Lung (tissue), 11 donors: ENCODE measurements at regions not wholly inside any gene's neighbourhood (a gene's known extent, or its start where the extent isn't known, plus 50 kb on each side); places are given as distances from the start of the nearest gene placed in this dataset.

ENCODE experiments used
- ATAC-seq: fragments of 200-7000 bp; cut with Tn5 transposase; one replicate; pipeline ENCODE4 v1.9.1; 2020; ENCODE audit warnings: moderate number of reproducible peaks; ENCODE audit not compliant: insufficient read depth, low FRiP score
- DNase-seq, 3 donors: peaks; one replicate each; pipeline ENCODE4 v3.0.0-alpha.2; 2013 to 2017
- H3K27ac ChIP-seq, 2 donors: one replicate each; pipeline ENCODE4 v1.5.1; 2013; ENCODE audit warnings: mild to moderate bottlenecking in 2 of 2, moderate library complexity in 2 of 2, control low read depth in 1 of 2, inconsistent platforms in 1 of 2, low read depth in 1 of 2, low read length in 1 of 2
- H3K27me3 ChIP-seq, 3 donors: one replicate each; pipeline ENCODE4 v1.5.1; 2013; ENCODE audit warnings: low read length in 2 of 3; ENCODE audit not compliant: control insufficient read depth in 3 of 3, insufficient read depth in 3 of 3
- H3K36me3 ChIP-seq, 4 donors: one replicate each; pipeline ENCODE4 v1.5.1; 2013; ENCODE audit warnings: low read length in 4 of 4, mild to moderate bottlenecking in 1 of 4, moderate library complexity in 1 of 4; ENCODE audit not compliant: control insufficient read depth in 4 of 4, insufficient read depth in 4 of 4
- H3K4me1 ChIP-seq, 5 donors: one replicate each; pipeline ENCODE4 v1.5.1; 2013; ENCODE audit warnings: low read length in 5 of 5, mild to moderate bottlenecking in 2 of 5, moderate library complexity in 1 of 5; ENCODE audit not compliant: control insufficient read depth in 5 of 5, insufficient read depth in 5 of 5
- H3K4me3 ChIP-seq: one replicate; pipeline ENCODE4 v1.5.1; 2013; ENCODE audit warnings: mild to moderate bottlenecking, control low read depth, moderate library complexity
- H3K9ac ChIP-seq, 2 donors: one replicate each; pipeline ENCODE4 v1.5.1; 2013; ENCODE audit warnings: low read length in 2 of 2, control low read depth in 1 of 2; ENCODE audit not compliant: insufficient read depth in 1 of 2
- H3K9me3 ChIP-seq, 4 donors: one replicate each; pipeline ENCODE4 v1.5.1; 2013; ENCODE audit warnings: low read length in 3 of 4, mild to moderate bottlenecking in 1 of 4, moderate library complexity in 1 of 4; ENCODE audit not compliant: control insufficient read depth in 4 of 4, insufficient read depth in 3 of 4
- WGBS, 2 donors: extraction: QIAGEN DNeasy Blood & Tissue Kit; methylation state at CpG; one replicate each; pipeline ENCODE4 v1.1.7; 2013; 5-methylcytosine and 5-hydroxymethylcytosine counted together
- TF ChIP-seq, protein P1 (sequence below): IDR thresholded peaks from 2 replicates; pipeline ENCODE4 v1.5.1; 2012; ENCODE audit warnings: mild to moderate bottlenecking; ENCODE audit errors: control extremely low read depth, extremely low read depth
- donor health status: control.
- donor health status: control.
- donor health status: Bipolar disorder and iron deficiency.
- donor health status: healthy.
- donor health status: DM: yes; HTN: yes; CAD: no.

DNA sequence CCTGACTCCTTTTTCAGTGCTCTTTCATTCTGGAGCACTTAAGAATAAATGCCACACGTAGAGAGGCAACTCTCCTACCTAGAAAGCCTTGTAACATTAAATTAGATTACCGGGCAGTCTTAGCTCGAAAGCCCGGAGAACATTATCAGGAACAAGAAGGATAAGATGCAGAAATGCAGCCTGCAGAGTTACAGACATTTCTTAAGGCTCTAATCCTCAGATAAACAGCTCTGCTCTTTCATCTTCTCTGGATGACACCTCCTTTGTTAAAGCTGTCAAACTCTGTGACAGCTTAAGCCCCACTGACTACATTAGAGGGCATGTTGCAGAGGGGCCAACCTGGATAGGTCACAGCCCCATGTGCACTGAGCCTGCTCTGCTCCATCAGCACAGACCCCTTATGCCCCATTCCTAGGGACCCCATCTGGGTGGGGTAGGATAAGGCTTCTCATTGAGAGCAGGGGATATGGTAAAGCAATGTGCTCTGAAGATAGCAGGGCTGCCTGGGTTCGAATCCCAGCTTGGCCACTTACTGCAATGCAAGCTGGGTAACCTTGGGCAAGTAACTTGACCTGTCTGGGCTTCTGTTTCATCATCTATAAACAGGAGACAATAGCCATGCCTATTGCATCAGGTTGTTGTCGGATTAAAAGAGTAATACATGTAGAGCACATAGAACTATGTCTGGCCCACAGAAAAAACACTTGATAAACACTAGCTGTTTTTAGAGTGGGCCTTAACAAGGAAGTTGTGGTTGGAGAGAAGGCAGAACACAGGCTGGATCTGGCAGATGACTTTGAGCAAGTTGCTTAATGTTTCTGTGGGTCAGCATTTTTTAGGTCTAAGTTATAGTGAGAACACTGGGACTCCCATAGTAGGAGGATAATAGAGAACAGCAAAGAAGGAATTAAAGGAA is 111.4 kb downstream of the THNSL2 start:
- peak; percentile 76 for ATAC-seq
- 61 to 62% methylated on average over 6 of the region's 6 CpGs for WGBS, 2 donors
- Histone ChIP-seq H3K9ac (no peak overlapping the region), H3K27me3 (peaks cover 10 to 13% (median 11%) of the 10 kb centered on the region in 3 donors), H3K36me3 (no peaks in the 10 kb centered on the region), H3K9me3 (peaks cover 0 to 7% (median 2%) of the 10 kb centered on the region in 4 donors), H3K27ac (peak overlapping the region in 1 of 2 donors; percentile 17), H3K4me3 (no peak overlapping the region), H3K4me1 (peaks cover 0 to 5% (median 0%) of the 10 kb centered on the region in 5 donors)
- DNase-seq = peak in 2 of 3 donors; percentile 12 to 21
- TF ChIP-seq, protein P1, sequence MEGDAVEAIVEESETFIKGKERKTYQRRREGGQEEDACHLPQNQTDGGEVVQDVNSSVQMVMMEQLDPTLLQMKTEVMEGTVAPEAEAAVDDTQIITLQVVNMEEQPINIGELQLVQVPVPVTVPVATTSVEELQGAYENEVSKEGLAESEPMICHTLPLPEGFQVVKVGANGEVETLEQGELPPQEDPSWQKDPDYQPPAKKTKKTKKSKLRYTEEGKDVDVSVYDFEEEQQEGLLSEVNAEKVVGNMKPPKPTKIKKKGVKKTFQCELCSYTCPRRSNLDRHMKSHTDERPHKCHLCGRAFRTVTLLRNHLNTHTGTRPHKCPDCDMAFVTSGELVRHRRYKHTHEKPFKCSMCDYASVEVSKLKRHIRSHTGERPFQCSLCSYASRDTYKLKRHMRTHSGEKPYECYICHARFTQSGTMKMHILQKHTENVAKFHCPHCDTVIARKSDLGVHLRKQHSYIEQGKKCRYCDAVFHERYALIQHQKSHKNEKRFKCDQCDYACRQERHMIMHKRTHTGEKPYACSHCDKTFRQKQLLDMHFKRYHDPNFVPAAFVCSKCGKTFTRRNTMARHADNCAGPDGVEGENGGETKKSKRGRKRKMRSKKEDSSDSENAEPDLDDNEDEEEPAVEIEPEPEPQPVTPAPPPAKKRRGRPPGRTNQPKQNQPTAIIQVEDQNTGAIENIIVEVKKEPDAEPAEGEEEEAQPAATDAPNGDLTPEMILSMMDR = no peak

DNA sequence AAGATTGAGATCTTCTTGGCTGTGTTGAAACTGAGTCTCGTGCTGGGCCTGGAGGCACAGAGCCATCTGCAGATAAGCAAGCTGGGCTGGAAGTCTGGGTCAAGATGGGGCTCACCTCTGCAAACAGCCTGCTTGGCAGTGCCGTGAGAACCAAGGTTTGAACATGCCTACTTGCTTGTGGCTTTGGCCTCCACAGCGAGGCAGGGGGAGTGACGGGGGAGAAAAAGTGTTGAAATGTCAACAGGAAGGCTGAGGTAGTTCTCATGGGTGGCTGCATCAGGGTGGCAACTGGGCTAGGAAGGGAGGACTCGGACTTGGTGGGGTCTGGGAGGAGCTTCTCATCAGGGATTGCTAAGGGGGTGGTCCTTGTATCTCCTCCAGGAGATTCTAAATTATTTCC is 99.7 kb downstream of the THNSL2 start:
- H3K27me3 ChIP-seq = no peaks in the 10 kb centered on the region
- peaks cover 0 to 11% (median 0%) of the 10 kb centered on the region in 4 donors for H3K9me3 ChIP-seq
- no peak overlapping the region for H3K4me3 ChIP-seq
- H3K9ac ChIP-seq = no peak overlapping the region
- no peaks in the 10 kb centered on the region for H3K36me3 ChIP-seq
- 83 to 85% methylated on average over 5 of the region's 5 CpGs for WGBS, 2 donors
- no peak for ATAC-seq
- no peaks in the 10 kb centered on the region for H3K4me1 ChIP-seq
- no peak overlapping the region for H3K27ac ChIP-seq
- TF ChIP-seq, protein P1 = no peak
- no peak for DNase-seq

DNA sequence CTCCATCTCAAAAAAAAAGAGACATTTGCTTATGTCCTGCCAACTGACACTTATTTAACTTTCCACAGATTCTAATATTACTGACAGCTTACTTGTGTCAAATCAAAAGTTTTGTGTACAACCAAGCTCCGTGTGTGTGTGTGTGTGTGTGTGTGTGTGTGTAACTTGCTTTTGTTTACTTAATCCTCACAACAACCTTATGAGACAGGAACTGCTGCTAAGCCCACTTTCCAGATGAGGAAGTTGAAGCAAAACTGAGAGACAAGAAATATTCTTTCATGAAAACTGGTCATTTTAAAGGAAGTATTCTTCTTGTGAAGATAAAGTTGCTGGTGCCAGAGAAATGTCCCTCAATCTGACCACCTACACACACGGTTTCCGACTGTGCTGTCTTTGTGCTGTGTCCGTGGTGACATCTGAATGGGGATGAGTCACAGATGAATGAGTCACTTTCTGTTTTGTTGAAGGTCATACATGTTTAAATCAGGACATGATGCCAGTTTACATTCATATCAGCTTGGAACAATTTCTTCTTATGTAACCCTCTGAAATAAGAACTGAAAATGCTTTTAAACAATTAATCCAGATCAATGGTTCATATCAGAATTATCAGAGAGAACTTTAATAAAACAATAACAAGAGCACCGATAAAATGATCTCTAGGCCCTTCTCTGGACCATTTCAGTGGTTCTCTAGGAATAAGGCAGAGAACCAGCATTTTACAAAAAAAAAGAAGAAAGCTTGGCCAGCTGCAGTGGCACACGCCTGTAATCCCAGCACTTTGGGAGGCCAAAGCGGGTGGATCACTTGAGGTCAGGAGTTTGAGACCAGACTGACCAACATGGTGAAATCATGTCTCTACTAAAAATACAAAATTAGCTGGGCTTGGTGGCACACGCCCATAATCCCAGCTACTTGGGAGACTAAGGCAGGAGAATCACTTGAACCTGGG is 95.5 kb downstream of the THNSL2 start:
- DNase-seq = no peak
- Histone ChIP-seq H3K27ac (no peak overlapping the region), H3K4me1 (no peaks in the 10 kb centered on the region), H3K4me3 (no peak overlapping the region), H3K27me3 (no peaks in the 10 kb centered on the region), H3K9me3 (peaks cover 0 to 11% (median 0%) of the 10 kb centered on the region in 4 donors), H3K9ac (no peak overlapping the region), H3K36me3 (no peaks in the 10 kb centered on the region)
- 52 to 67% methylated on average over 8 of the region's 8 CpGs for WGBS, 2 donors
- TF ChIP-seq, protein P1 = no peak
- peak; percentile 66 for ATAC-seq
